ENCODE measurements at regions not wholly inside any gene's neighbourhood (a gene's known extent, or its start where the extent isn't known, plus 50 kb on each side); places are given as distances from the start of the nearest gene placed in this dataset.
"Not testable (repeated sequence)": the region's sequence is repeated elsewhere in the genome, so short reads cannot be mapped to it uniquely, and the experiment has no call there.

GRCh38 chr5:130724658-130725057, 440.4 kb downstream of the HINT1 start:
- DNase-seq (ENCODE audit: low read depth in 2 of 2) = no peak

GRCh38 chr5:130720355-130720754, 444.7 kb downstream of the HINT1 start:
- DNase-seq (ENCODE audit: low read depth in 2 of 2) = no peak

GRCh38 chr5:130715541-130715940, 449.5 kb downstream of the HINT1 start:
- no peak for DNase-seq (ENCODE audit: low read depth in 2 of 2)

- DNase-seq (ENCODE audit: low read depth in 2 of 2) = no peak
Measured at GRCh38 chr5:130714200-130714599, 450.9 kb downstream of the HINT1 start.

GRCh38 chr5:130712324-130712723, 452.7 kb downstream of the HINT1 start:
- no peak for DNase-seq (ENCODE audit: low read depth in 2 of 2)

- DNase-seq (ENCODE audit: low read depth in 2 of 2) = no peak
Measured at GRCh38 chr5:130710596-130710995, 454.5 kb downstream of the HINT1 start.

- no peak for DNase-seq (ENCODE audit: low read depth in 2 of 2)
Measured at GRCh38 chr5:130708754-130709153, 456.3 kb downstream of the HINT1 start.

GRCh38 chr5:130706696-130707095, 458.4 kb downstream of the HINT1 start:
- no peak for DNase-seq (ENCODE audit: low read depth in 2 of 2)

GRCh38 chr5:130705368-130705767, 459.7 kb downstream of the HINT1 start:
- DNase-seq (ENCODE audit: low read depth in 2 of 2) = no peak

GRCh38 chr5:130693509-130693908, 471.5 kb downstream of the HINT1 start:
- no peak for DNase-seq (ENCODE audit: low read depth in 2 of 2)

GRCh38 chr5:130692770-130693169, 472.3 kb downstream of the HINT1 start:
- DNase-seq (ENCODE audit: low read depth in 2 of 2) = no peak

GRCh38 chr5:130689831-130690230, 475.2 kb downstream of the HINT1 start:
- no peak for DNase-seq (ENCODE audit: low read depth in 2 of 2)

GRCh38 chr5:130687085-130687733, 477.8 kb downstream of the HINT1 start:
- DNase-seq (ENCODE audit: low read depth in 2 of 2) = no peak

- no peak for DNase-seq (ENCODE audit: low read depth in 2 of 2)
Measured at GRCh38 chr5:130678637-130679036, 486.4 kb downstream of the HINT1 start.

GRCh38 chr5:130666462-130666861, 498.6 kb downstream of the HINT1 start:
- DNase-seq (ENCODE audit: low read depth in 2 of 2) = no peak

GRCh38 chr5:130652176-130652575, 512.9 kb downstream of the HINT1 start:
- no peak for DNase-seq (ENCODE audit: low read depth in 2 of 2)

- no peak for DNase-seq (ENCODE audit: low read depth in 2 of 2)
Measured at GRCh38 chr5:130651440-130651839, 513.6 kb downstream of the HINT1 start.

- no peak for DNase-seq (ENCODE audit: low read depth in 2 of 2)
Measured at GRCh38 chr5:130643321-130643720, 521.7 kb downstream of the HINT1 start.

- no peak for DNase-seq (ENCODE audit: low read depth in 2 of 2)
Measured at GRCh38 chr5:130642461-130642860, 522.6 kb downstream of the HINT1 start.

- DNase-seq (ENCODE audit: low read depth in 2 of 2) = no peak
Measured at GRCh38 chr5:130627145-130627544, 537.9 kb downstream of the HINT1 start.

GRCh38 chr5:130624805-130625204, 540.3 kb downstream of the HINT1 start:
- no peak for DNase-seq (ENCODE audit: low read depth in 2 of 2)

- no peak for DNase-seq (ENCODE audit: low read depth in 2 of 2)
Measured at GRCh38 chr5:130616161-130616560, 548.9 kb downstream of the HINT1 start.

- no peak for DNase-seq (ENCODE audit: low read depth in 2 of 2)
Measured at GRCh38 chr5:130605234-130605633, 559.8 kb downstream of the HINT1 start.

- DNase-seq (ENCODE audit: low read depth in 2 of 2) = not testable (repeated sequence)
Measured at GRCh38 chr5:130596647-130597046, 568.4 kb downstream of the HINT1 start.
